H54 (cell line): ENCODE measurements at regions not wholly inside any gene's neighbourhood (a gene's known extent, or its start where the extent isn't known, plus 50 kb on each side); places are given as distances from the start of the nearest gene placed in this dataset.
"Not testable (repeated sequence)": the region's sequence is repeated elsewhere in the genome, so short reads cannot be mapped to it uniquely, and the experiment has no call there.

Experiments used
- DNase-seq: peaks from one replicate; pipeline ENCODE4 v3.0.0; 2011; ENCODE audit warnings: low spot score, mixed read lengths; ENCODE audit not compliant: insufficient read length
- FAIRE-seq: peaks from 3 replicates; lab custom pipeline; 2011; peaks lifted over from hg19 to GRCh38; lab: Jason Lieb, UNC
- POLR2A ChIP-seq: IDR thresholded peaks from 2 replicates; pipeline ENCODE4 v1.6.1; 2011; ENCODE audit warnings: low read depth, mild to moderate bottlenecking, low read length

DNA sequence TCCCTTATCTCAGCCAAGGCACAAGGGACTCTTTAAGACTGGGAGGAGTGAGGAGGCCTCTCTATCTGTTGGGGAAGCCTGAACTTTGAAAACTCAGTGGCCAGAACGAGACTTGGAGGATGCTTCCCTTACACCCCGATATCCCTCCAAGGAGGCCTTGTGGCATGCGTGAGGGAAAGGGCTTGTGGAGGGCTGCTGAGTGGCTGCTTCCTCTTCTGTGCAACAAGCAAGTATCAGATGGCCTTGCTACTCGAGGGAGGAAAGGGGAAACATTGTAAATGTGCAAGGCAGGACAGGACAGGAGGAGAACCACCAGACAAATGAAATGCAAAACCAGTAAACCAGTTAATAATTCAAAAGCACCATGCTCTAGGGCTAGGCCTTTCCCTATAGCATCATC, 306.5 kb upstream of the MAP3K7 start:
- FAIRE-seq (no peak), DNase-seq (no peak)
- no peak for TF ChIP-seq POLR2A

DNA sequence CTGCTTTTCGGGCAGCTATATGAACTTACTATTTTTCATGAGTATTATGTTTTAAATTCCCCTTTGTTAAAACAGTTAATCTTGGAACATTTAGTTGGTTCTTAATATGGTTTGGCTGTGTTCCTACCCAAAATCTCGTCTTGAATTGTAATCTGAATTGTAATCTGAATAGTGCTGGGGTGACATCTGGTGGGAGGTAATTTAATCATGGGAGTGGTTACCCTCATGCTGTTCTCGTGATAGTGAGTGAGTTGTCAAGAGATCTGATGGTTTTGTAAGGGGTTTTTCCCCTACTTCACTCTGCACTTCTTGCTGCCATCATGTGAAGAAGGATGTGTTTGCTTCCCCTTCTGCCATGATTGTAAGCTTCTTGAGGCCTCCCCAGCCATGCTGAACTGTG, 305.4 kb upstream of the MAP3K7 start:
- FAIRE-seq (no peak), DNase-seq (no peak)
- no peak for TF ChIP-seq POLR2A

DNA sequence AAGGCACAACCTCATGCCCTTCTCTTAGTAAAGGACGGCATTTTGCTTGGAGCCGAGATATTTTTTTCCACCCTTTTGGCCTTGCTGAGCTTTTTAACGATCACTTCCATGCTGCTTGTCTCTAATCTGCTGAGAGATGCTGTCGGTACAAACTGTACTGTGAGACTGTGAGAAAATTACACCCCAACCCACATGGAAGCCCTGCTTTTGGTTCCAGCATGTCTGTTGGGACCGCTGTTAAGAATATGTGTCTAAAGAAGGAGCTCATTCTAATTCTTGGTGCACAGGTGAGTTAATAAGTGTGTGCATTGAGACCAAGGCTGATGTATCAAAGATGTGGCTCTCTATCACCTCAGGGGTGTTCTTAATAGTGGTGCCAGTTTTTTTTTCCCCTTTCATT, 304.5 kb upstream of the MAP3K7 start:
- no peak for FAIRE-seq
- TF ChIP-seq POLR2A, result no peak

DNA sequence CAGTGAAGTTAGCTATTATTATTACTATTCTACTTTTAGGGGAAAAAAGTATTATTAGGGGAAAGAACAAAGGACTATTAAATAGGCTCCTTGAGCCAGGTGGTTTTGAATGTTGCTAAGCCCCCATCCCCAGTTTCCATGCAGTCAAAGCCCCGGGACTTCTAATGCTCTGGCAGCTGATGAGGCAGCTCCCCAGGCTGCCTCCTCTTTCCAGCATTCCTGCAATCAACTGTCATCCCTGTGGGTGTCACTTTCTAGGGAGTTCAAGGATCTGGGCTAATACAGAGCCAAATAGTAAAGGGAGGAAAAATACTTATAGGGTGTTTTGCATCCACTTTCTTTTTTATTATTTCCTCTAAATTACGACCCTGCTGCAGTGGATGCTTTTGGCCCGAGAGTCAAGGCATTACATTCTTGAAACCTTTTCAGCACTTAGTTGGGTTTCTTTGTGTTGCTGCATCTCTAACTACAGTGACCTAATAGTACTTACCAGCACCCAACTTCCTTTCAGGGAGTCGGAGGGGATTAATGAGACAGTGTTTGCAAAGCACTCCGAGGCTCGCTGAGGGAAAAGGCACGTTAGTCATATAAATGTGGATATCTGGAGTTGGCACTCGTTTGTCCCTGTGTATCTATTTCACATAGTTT, 303.9 kb upstream of the MAP3K7 start:
- no peak for TF ChIP-seq POLR2A
- DNase-seq (no peak), FAIRE-seq (no peak)

More for the DNA sequence above, 304.5 kb upstream of the MAP3K7 start:
- no peak for DNase-seq

DNA sequence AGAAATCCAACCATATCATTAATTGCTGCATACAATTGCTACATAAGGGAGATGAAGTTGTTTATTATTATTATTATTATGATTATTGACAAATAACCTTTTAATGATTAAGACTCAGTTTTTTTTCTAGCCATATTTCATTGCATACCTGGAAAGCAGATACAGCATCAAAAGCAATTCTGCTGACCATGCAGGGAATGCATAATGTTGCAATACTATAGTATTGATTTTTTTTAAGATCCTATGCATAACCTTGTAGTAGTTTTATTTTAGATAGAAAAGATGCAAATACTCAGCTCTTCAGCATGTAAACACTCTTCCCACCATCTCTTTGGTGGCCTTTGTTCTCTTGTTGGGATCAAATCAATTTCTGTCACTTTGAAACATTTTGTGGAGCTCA, 300.9 kb upstream of the MAP3K7 start:
- no peak for TF ChIP-seq POLR2A
- no peak for FAIRE-seq
- no peak for DNase-seq

DNA sequence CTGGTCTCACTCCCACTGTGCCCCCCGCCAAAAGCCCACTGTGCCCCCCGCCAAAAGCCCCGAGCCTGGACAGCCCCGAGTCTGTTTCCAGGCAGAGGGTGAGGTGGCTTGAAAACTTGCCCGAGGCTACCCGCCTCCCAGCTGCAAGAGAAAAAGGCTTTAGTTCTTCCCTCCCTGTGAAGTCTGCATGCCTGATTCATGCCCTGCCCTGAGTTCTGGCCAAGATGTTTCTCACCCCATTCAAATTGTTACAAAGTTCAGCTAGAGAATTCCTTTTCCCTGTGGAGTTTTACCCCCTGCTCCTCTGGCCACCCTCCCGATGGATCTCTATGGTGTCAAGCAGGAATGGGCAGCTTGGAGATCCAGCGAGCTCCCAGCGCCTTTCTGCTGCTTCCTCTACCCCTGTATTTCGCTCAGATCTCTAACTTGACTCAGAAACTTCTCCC, 298.8 kb upstream of the MAP3K7 start:
- FAIRE-seq (no peak), DNase-seq (no peak)

DNA sequence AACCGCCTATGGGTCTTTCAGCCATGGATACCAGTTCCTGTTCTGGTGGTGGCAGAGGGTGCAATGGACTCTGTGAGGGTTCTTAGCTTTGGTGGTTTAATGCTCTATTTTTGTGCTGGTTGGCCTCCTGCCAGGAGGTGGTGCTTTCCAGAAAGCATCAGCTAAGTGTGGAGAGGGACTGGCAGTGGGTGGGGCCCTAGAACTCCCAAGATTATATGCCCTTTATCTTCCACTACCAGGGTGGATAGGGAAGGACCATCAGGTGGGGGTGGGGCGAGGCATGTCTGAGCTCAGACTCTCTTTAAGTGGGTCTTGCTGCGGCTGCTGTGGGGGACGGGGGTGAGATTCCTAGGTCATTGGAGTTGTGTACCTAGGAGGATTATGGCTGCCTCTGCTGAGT, 298.3 kb upstream of the MAP3K7 start:
- FAIRE-seq, DNase-seq: not testable (repeated sequence)

More for the DNA sequence above, 298.8 kb upstream of the MAP3K7 start:
- no peak for TF ChIP-seq POLR2A

DNA sequence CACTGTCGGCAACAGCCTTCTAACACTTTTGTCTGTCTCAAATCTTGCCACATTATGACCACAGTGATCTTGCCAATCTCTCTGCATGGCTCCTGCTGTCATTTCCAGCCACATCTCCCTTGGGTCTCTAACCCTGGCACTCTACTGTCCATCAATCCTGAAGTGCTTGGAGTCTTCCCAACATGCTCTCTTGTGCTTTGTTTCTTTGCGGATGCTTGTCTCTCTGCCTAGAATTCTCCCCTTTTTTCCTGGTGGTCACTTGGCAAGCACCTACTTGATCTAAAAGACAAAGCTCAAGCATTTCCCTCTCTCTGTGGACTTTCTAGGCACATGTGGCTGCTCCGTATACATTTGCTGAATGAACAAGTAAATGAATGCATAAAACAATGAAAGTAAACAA, 290.7 kb upstream of the MAP3K7 start:
- DNase-seq (no peak), FAIRE-seq (no peak)
- no peak for TF ChIP-seq POLR2A

DNA sequence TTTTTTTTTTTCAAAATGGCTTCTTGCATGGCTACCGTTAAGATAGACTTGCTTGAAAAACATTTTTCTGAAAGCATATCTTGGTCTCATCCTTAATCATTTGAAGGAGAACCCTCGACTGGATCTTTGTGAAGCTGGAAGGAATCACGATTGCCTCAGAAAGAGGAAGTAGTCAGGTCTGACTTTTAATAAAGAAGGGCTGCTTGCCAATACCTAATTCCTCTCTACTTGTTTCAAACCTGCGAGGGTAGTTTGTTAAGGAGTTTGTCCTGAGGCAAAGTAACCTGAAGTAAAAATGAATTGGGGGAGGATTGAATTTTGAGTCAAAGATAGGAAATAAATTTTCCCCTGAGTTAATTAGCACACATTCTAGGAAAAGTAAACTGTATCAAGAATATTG, 288.1 kb upstream of the MAP3K7 start:
- FAIRE-seq (no peak), DNase-seq (no peak)
- TF ChIP-seq POLR2A, result no peak

DNA sequence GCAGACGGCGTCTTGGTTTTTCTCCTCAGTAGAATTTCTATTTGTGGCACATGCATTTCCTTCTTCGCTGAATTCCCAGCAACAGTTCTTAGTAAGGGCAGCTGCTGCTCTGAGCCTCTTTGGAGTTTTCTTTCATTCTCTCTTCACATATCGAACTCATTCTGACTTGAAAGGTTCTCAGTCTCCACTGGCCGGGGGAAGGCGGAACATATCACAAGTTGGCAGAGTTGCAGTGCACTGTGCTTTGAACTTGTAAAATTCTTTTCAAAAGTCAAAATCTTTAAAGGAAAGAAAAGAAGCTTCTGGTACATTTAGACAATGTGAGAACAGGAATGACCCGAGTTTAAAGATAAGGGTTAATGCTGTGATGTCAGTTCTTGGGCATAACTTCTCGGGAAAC, 286.1 kb upstream of the MAP3K7 start:
- no peak for TF ChIP-seq POLR2A
- DNase-seq (no peak), FAIRE-seq (no peak)

DNA sequence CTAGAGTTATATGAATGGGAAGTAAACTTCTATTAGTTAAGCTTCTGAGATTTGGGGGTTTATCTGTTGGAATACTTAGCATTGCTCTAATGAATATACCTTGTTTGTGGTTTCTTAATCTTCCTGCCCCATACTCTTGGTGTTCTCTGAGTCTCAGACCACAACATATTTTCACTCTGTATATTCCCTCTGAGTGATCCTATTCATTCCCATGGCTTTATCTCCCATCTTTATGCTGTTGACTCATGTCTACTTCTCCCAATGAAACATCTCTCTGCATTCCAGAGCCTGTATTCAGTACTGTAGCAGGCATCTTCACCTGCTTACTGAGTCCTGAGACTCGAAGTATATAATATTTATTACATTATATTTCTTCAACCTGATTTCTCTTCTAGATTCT, 283.7 kb upstream of the MAP3K7 start:
- no peak for TF ChIP-seq POLR2A
- no peak for FAIRE-seq
- no peak for DNase-seq

DNA sequence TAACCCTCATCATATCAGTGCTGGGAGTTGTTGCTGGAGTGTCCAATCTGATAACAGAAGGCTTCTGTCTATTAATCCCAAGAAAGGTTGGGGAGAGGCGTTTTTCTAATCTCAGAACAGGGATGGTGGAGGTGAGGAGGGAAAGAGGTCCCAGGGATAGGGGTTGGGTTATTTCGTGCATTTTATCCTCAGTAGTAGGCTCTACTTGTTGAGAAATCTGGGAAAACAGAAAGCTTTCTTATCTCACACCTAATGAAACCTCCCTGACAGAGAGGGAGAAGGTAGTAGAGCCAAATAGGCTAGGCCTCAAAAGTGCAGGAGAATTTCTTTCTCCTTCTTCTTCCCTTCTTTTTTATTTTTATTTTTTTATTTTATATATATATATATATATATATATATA, 281.8 kb upstream of the MAP3K7 start:
- FAIRE-seq (no peak), DNase-seq (no peak)
- TF ChIP-seq POLR2A, result no peak

DNA sequence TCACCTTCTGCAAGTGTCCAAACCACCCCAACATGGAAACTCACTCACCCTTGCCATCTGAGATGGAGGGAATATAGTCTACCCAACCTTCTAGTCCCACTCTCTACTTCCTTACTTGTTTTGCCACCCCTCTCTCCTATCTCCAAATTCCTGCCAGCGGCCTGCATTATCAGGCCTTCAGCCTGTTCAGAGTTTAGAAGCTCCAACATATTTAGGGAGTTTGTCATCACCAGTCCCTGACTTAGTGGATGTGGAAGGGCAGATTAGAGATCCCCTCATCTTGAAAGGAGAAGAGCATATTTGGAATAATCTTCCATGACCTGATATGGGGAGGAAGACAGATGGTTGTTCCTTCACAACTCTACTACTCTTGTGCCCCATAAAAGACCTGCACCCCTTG, 281.4 kb upstream of the MAP3K7 start:
- TF ChIP-seq POLR2A, result no peak
- DNase-seq (no peak), FAIRE-seq (no peak)

DNA sequence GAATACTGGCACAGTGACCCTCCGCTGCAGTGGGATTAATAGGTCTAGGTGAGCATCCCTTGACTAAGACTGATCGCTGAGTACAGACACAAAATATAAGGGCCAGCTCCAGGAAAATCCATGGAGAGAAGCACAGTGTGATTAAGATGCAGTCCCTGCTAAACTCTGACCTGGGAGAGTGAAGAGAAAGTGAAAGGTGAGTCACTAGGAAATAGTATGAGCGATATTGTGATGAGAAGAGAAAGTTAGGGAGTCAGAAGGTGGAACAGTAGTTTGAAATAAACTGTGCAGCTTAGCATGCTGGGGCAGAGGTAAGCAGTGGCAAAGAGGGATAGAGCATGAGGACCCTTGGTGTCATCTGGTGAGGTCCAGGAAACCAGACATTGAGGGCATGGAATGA, 278.6 kb upstream of the MAP3K7 start:
- no peak for TF ChIP-seq POLR2A
- FAIRE-seq, result no peak
- DNase-seq, result no peak

DNA sequence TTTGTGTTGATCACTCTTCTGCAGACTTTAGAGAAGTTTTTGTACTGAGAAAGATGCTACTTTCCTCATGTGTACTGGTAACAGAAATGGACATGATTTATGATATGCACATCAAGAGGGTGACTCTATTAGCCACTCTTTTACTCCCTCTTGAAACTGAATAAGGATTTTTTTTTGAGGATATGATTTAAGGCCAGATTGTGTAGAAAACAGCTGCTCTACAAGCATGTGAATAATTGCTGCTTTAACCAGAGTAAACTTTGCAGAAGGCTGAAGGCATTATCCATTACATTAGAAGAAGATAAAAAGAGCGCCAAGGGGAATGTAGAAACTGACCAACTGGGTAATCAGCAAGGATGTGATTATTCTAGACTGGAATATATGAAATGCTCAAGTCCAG, 276.2 kb upstream of the MAP3K7 start:
- no peak for TF ChIP-seq POLR2A
- DNase-seq (no peak), FAIRE-seq (no peak)

DNA sequence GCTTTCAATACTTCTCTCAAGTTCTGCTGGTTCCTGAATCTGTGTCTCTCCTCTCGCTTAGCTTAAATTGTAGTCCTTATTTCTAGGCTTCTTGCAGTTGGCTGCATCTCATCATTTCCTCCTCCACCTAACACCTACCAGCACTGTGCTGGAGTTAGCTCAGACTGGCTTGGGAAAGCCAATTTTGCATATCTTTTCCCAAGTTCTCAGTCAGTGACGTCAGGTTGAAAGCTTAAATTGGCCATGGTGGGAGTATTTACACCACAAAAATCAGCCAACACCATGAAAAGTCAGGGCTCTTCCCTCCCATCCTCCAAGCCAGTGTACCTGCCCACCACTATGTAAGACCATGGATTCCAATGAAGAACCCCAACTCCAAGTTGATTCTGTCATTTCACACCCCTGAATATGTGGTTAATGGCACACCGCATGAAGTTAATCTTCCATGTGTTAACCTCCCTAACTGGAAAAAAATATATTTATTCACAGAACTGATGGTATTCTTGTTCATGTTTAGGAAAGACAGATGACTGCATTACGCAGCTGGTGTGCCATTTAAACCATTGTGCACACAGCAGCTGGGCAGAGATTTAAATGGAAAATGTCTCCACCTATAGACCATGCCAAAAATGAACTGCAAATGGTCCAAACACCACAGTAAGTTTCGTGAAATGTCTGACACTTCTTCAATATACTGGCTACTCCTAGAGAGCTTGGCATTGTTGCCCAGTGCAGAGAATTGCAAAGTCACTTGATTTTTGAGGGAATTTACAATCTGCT, 274.1 kb upstream of the MAP3K7 start:
- FAIRE-seq, result no peak
- TF ChIP-seq POLR2A, result no peak
- DNase-seq, result no peak
